GM23248 (cell line): ENCODE measurements at regions not wholly inside any gene's neighbourhood (a gene's known extent, or its start where the extent isn't known, plus 50 kb on each side); places are given as distances from the start of the nearest gene placed in this dataset.

Source experiments
- EZH2 ChIP-seq: fragments of 200-600 bp; sonication (generic); IDR thresholded peaks from 2 replicates; pipeline ENCODE4 v1.6.1; 2018; ENCODE audit warnings: antibody characterized with exemption, mild to moderate bottlenecking; ENCODE audit not compliant: insufficient read depth, poor library complexity, severe bottlenecking
- EZH2phosphoT487 ChIP-seq: fragments of 200-600 bp; sonication (generic); IDR thresholded peaks from 2 replicates; pipeline ENCODE4 v1.6.1; 2018; ENCODE audit warnings: antibody characterized with exemption, moderate library complexity, mild to moderate bottlenecking, low read depth; ENCODE audit not compliant: insufficient read depth

DNA sequence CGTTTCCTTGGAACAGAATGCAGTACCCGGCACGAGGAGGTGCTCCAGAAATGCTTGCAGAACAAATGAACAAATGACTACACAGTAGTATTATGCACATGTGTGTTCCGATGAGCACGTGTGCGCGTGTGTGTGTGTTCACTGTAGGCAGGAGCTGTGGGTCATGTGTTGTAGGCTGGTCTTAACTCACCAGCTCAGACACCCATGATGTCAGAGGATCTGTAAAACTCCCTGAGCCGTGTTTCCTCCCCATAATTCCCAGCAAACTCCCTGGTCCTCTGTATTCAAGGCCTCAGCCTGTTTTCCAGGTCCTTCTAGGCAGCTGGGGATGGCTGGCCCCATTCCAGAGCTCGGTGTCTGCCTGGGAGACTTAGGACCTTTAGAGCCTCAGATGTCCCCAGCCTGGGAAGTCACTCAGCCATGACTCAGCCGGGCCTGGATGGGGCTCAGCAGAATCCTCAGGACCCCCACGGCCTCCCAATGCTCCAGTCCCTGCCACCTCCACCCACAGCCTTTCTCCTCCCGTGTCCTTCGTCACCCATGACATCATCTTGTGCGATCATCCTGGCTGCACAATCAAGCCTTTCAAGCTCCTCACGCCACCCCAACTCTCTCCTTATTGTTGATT lies 475.0 kb upstream of the SULF2 start:
- TF ChIP-seq EZH2, result no peak
- no peak for TF ChIP-seq EZH2phosphoT487
